WTC11 (cell line): ENCODE measurements at regions not wholly inside any gene's neighbourhood (a gene's known extent, or its start where the extent isn't known, plus 50 kb on each side); places are given as distances from the start of the nearest gene placed in this dataset.

Experiments
- ATAC-seq: fragments of 200-7000 bp; cut with Tn5 transposase; 2 replicates; pipeline ENCODE4 v1.10.0; 2021; ENCODE audit warnings: mild to moderate bottlenecking, moderate library complexity
- CTCF ChIA-PET: fragments of 300-600 bp; sonication (Branson Sonifier 250); formaldehyde crosslinking; loops from one replicate; lab custom pipeline; 2021; ENCODE audit warnings: antibody characterized with exemption; lab: Charles Lee
- POLR2A ChIA-PET: fragments of 350-600 bp; sonication (Branson Sonifier 250); formaldehyde crosslinking; loops from one replicate; lab custom pipeline; 2021; ENCODE audit warnings: antibody characterized with exemption; lab: Charles Lee
- DNase-seq: peaks from one replicate; pipeline ENCODE4 v3.0.0; 2021; ENCODE audit warnings: low spot score
- H3K27ac Mint-ChIP-seq: 2 replicates; pipeline ENCODE4 v1.8.0; 2021; ENCODE audit warnings: mixed read lengths
- H3K27me3 Mint-ChIP-seq: 2 replicates; pipeline ENCODE4 v1.8.0; 2021; ENCODE audit warnings: low read depth, mild to moderate bottlenecking, moderate library complexity, mixed read lengths
- H3K36me3 Mint-ChIP-seq: 2 replicates; pipeline ENCODE4 v1.8.0; 2021; ENCODE audit warnings: mixed read lengths
- H3K4me1 Mint-ChIP-seq: 2 replicates; pipeline ENCODE4 v1.8.0; 2022; ENCODE audit warnings: mixed read lengths
- H3K4me3 Mint-ChIP-seq: 2 replicates; pipeline ENCODE4 v1.8.0; 2021; ENCODE audit warnings: mild to moderate bottlenecking, moderate library complexity, mixed read lengths
- H3K9me3 Mint-ChIP-seq: 2 replicates; pipeline ENCODE4 v1.8.0; 2021; ENCODE audit warnings: mixed read lengths
- CREM ChIP-seq: sonication (generic); formaldehyde crosslinking; IDR thresholded peaks from 2 replicates; pipeline ENCODE4 v1.8.1; 2022; ENCODE audit warnings: mild to moderate bottlenecking, missing genetic modification reagents, moderate library complexity
- ELF4 ChIP-seq: sonication (generic); formaldehyde crosslinking; IDR thresholded peaks from 2 replicates; pipeline ENCODE4 v1.8.1; 2022; ENCODE audit warnings: low read depth, mild to moderate bottlenecking, moderate library complexity, missing genetic modification reagents
- ESRRA ChIP-seq: sonication (generic); formaldehyde crosslinking; IDR thresholded peaks from 2 replicates; pipeline ENCODE4 v1.8.1; 2022; ENCODE audit warnings: mild to moderate bottlenecking, missing genetic modification reagents, borderline replicate concordance
- ETV6 ChIP-seq: sonication (generic); formaldehyde crosslinking; IDR thresholded peaks from 2 replicates; pipeline ENCODE4 v1.8.1; 2022; ENCODE audit warnings: mild to moderate bottlenecking, missing genetic modification reagents
- FOXP1 ChIP-seq: sonication (generic); formaldehyde crosslinking; IDR thresholded peaks from 2 replicates; pipeline ENCODE4 v1.8.0; 2022; ENCODE audit warnings: missing genetic modification reagents, mild to moderate bottlenecking, moderate library complexity, borderline replicate concordance
- NFE2L1 ChIP-seq: sonication (generic); formaldehyde crosslinking; IDR thresholded peaks from 2 replicates; pipeline ENCODE4 v1.8.1; 2023; ENCODE audit warnings: missing genetic modification reagents
- NFYB ChIP-seq: sonication (generic); formaldehyde crosslinking; conservative IDR thresholded peaks from 2 replicates; pipeline ENCODE4 v1.8.0; 2022; ENCODE audit warnings: low read depth, missing genetic modification reagents
- NR3C1 ChIP-seq: sonication (generic); formaldehyde crosslinking; conservative IDR thresholded peaks from 2 replicates; pipeline ENCODE4 v1.8.1; 2023; ENCODE audit warnings: low read depth, mild to moderate bottlenecking, missing genetic modification reagents
- OVOL2 ChIP-seq: fragments of 250-450 bp; sonication (Bioruptor Pico); IDR thresholded peaks from 2 replicates; pipeline ENCODE4 v1.9.0; 2021; ENCODE audit warnings: mild to moderate bottlenecking, borderline replicate concordance
- SOX15 ChIP-seq: fragments of 250-450 bp; sonication (Bioruptor Pico); IDR thresholded peaks from 2 replicates; pipeline ENCODE4 v1.9.0; 2021; ENCODE audit warnings: mild to moderate bottlenecking
- USF1 ChIP-seq: sonication (generic); formaldehyde crosslinking; IDR thresholded peaks from 2 replicates; pipeline ENCODE4 v1.8.0; 2022; ENCODE audit warnings: mild to moderate bottlenecking, missing genetic modification reagents
- ZBTB21 ChIP-seq: sonication (generic); formaldehyde crosslinking; IDR thresholded peaks from 2 replicates; pipeline ENCODE4 v1.8.1; 2023; ENCODE audit warnings: mild to moderate bottlenecking, missing genetic modification reagents, borderline replicate concordance
- ZNF121 ChIP-seq: sonication (generic); formaldehyde crosslinking; IDR thresholded peaks from 2 replicates; pipeline ENCODE4 v1.8.0; 2023; ENCODE audit warnings: missing genetic modification reagents
- ZNF138 ChIP-seq: sonication (generic); formaldehyde crosslinking; conservative IDR thresholded peaks from 2 replicates; pipeline ENCODE4 v1.8.1; 2022; ENCODE audit warnings: mild to moderate bottlenecking, moderate library complexity, missing genetic modification reagents
- ZNF671 ChIP-seq: fragments of 250-450 bp; sonication (Bioruptor Pico); IDR thresholded peaks from 2 replicates; pipeline ENCODE4 v1.8.0; 2021; ENCODE audit warnings: mild to moderate bottlenecking
- TF ChIP-seq, protein P1 (sequence below): sonication (generic); formaldehyde crosslinking; IDR thresholded peaks from 2 replicates; pipeline ENCODE4 v1.8.0; 2023; ENCODE audit warnings: missing genetic modification reagents, mild to moderate bottlenecking, borderline replicate concordance
- TF ChIP-seq, protein P2 (sequence below): sonication (generic); formaldehyde crosslinking; IDR thresholded peaks from 2 replicates; pipeline ENCODE4 v1.8.0; 2023; ENCODE audit warnings: missing genetic modification reagents
- TF ChIP-seq, protein P3 (sequence below): fragments of 250-450 bp; sonication (Bioruptor Pico); IDR thresholded peaks from 2 replicates; pipeline ENCODE4 v1.9.0; 2021; ENCODE audit warnings: mild to moderate bottlenecking, borderline replicate concordance
- TF ChIP-seq, protein P4 (sequence below): fragments of 250-450 bp; sonication (Bioruptor Pico); IDR thresholded peaks from 2 replicates; pipeline ENCODE4 v1.9.0; 2021; ENCODE audit warnings: mild to moderate bottlenecking
- TF ChIP-seq, protein P5 (sequence below): sonication (generic); formaldehyde crosslinking; IDR thresholded peaks from 2 replicates; pipeline ENCODE4 v1.8.1; 2022; ENCODE audit warnings: low read depth, mild to moderate bottlenecking, moderate library complexity, missing genetic modification reagents, borderline replicate concordance
- TF ChIP-seq, protein P6 (sequence below): sonication (generic); formaldehyde crosslinking; IDR thresholded peaks from 2 replicates; pipeline ENCODE4 v1.8.0; 2022; ENCODE audit warnings: mild to moderate bottlenecking, missing genetic modification reagents
- TF ChIP-seq, protein P7 (sequence below): sonication (generic); formaldehyde crosslinking; IDR thresholded peaks from 2 replicates; pipeline ENCODE4 v1.8.1; 2023; ENCODE audit warnings: mild to moderate bottlenecking, missing genetic modification reagents

GRCh38 chr4:66187175-66187720, 517.0 kb upstream of the EPHA5 start (continued):
- TF ChIP-seq, protein P1, sequence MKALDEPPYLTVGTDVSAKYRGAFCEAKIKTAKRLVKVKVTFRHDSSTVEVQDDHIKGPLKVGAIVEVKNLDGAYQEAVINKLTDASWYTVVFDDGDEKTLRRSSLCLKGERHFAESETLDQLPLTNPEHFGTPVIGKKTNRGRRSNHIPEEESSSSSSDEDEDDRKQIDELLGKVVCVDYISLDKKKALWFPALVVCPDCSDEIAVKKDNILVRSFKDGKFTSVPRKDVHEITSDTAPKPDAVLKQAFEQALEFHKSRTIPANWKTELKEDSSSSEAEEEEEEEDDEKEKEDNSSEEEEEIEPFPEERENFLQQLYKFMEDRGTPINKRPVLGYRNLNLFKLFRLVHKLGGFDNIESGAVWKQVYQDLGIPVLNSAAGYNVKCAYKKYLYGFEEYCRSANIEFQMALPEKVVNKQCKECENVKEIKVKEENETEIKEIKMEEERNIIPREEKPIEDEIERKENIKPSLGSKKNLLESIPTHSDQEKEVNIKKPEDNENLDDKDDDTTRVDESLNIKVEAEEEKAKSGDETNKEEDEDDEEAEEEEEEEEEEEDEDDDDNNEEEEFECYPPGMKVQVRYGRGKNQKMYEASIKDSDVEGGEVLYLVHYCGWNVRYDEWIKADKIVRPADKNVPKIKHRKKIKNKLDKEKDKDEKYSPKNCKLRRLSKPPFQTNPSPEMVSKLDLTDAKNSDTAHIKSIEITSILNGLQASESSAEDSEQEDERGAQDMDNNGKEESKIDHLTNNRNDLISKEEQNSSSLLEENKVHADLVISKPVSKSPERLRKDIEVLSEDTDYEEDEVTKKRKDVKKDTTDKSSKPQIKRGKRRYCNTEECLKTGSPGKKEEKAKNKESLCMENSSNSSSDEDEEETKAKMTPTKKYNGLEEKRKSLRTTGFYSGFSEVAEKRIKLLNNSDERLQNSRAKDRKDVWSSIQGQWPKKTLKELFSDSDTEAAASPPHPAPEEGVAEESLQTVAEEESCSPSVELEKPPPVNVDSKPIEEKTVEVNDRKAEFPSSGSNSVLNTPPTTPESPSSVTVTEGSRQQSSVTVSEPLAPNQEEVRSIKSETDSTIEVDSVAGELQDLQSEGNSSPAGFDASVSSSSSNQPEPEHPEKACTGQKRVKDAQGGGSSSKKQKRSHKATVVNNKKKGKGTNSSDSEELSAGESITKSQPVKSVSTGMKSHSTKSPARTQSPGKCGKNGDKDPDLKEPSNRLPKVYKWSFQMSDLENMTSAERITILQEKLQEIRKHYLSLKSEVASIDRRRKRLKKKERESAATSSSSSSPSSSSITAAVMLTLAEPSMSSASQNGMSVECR (CRISPR knock-in tag), result no peak
- no peak for TF ChIP-seq ZNF121 (CRISPR knock-in tag)
- no peak for TF ChIP-seq ZBTB21 (CRISPR knock-in tag)
- no peak for TF ChIP-seq FOXP1
- no peak for TF ChIP-seq USF1 (CRISPR knock-in tag)

GRCh38 chr4:66186095-66186494, 515.8 kb upstream of the EPHA5 start:
- Mint-ChIP-seq H3K27me3 (no peaks in the 10 kb centered on the region), H3K4me3 (no peak overlapping the region), H3K9me3 (peaks cover 12% of the 10 kb centered on the region)
- DNase-seq (no peak), ATAC-seq (no peak)
- ChIA-PET POLR2A (no interaction called here), CTCF (no interaction called here)
- TF ChIP-seq, protein P2, sequence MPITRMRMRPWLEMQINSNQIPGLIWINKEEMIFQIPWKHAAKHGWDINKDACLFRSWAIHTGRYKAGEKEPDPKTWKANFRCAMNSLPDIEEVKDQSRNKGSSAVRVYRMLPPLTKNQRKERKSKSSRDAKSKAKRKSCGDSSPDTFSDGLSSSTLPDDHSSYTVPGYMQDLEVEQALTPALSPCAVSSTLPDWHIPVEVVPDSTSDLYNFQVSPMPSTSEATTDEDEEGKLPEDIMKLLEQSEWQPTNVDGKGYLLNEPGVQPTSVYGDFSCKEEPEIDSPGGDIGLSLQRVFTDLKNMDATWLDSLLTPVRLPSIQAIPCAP, result no peak
- TF ChIP-seq, protein P3, sequence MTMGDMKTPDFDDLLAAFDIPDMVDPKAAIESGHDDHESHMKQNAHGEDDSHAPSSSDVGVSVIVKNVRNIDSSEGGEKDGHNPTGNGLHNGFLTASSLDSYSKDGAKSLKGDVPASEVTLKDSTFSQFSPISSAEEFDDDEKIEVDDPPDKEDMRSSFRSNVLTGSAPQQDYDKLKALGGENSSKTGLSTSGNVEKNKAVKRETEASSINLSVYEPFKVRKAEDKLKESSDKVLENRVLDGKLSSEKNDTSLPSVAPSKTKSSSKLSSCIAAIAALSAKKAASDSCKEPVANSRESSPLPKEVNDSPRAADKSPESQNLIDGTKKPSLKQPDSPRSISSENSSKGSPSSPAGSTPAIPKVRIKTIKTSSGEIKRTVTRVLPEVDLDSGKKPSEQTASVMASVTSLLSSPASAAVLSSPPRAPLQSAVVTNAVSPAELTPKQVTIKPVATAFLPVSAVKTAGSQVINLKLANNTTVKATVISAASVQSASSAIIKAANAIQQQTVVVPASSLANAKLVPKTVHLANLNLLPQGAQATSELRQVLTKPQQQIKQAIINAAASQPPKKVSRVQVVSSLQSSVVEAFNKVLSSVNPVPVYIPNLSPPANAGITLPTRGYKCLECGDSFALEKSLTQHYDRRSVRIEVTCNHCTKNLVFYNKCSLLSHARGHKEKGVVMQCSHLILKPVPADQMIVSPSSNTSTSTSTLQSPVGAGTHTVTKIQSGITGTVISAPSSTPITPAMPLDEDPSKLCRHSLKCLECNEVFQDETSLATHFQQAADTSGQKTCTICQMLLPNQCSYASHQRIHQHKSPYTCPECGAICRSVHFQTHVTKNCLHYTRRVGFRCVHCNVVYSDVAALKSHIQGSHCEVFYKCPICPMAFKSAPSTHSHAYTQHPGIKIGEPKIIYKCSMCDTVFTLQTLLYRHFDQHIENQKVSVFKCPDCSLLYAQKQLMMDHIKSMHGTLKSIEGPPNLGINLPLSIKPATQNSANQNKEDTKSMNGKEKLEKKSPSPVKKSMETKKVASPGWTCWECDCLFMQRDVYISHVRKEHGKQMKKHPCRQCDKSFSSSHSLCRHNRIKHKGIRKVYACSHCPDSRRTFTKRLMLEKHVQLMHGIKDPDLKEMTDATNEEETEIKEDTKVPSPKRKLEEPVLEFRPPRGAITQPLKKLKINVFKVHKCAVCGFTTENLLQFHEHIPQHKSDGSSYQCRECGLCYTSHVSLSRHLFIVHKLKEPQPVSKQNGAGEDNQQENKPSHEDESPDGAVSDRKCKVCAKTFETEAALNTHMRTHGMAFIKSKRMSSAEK (CRISPR knock-in tag), result no peak
- TF ChIP-seq, protein P4, sequence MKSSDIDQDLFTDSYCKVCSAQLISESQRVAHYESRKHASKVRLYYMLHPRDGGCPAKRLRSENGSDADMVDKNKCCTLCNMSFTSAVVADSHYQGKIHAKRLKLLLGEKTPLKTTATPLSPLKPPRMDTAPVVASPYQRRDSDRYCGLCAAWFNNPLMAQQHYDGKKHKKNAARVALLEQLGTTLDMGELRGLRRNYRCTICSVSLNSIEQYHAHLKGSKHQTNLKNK (CRISPR knock-in tag), result no peak
- TF ChIP-seq NR3C1 (CRISPR knock-in tag) (no peak), NFE2L1 (CRISPR knock-in tag) (no peak), ESRRA (CRISPR knock-in tag) (no peak), ZBTB21 (CRISPR knock-in tag) (no peak), CREM (CRISPR knock-in tag) (no peak), ZNF671 (no peak), NFYB (CRISPR knock-in tag) (no peak), ELF4 (no peak), SOX15 (CRISPR knock-in tag) (no peak), ZNF138 (no peak), OVOL2 (CRISPR knock-in tag) (no peak), ETV6 (no peak)
- TF ChIP-seq, protein P5, sequence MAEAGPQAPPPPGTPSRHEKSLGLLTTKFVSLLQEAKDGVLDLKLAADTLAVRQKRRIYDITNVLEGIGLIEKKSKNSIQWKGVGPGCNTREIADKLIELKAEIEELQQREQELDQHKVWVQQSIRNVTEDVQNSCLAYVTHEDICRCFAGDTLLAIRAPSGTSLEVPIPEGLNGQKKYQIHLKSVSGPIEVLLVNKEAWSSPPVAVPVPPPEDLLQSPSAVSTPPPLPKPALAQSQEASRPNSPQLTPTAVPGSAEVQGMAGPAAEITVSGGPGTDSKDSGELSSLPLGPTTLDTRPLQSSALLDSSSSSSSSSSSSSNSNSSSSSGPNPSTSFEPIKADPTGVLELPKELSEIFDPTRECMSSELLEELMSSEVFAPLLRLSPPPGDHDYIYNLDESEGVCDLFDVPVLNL (CRISPR knock-in tag), result no peak
- TF ChIP-seq, protein P6, sequence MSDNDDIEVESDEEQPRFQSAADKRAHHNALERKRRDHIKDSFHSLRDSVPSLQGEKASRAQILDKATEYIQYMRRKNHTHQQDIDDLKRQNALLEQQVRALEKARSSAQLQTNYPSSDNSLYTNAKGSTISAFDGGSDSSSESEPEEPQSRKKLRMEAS (CRISPR knock-in tag), result no peak
- TF ChIP-seq, protein P7, sequence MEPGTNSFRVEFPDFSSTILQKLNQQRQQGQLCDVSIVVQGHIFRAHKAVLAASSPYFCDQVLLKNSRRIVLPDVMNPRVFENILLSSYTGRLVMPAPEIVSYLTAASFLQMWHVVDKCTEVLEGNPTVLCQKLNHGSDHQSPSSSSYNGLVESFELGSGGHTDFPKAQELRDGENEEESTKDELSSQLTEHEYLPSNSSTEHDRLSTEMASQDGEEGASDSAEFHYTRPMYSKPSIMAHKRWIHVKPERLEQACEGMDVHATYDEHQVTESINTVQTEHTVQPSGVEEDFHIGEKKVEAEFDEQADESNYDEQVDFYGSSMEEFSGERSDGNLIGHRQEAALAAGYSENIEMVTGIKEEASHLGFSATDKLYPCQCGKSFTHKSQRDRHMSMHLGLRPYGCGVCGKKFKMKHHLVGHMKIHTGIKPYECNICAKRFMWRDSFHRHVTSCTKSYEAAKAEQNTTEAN, result no peak
- TF ChIP-seq, all 79 proteins: peak for 0
- no peaks in the 10 kb centered on the region for H3K36me3 Mint-ChIP-seq
- H3K4me1 Mint-ChIP-seq, result no peaks in the 10 kb centered on the region
- H3K27ac Mint-ChIP-seq, result no peak overlapping the region
